DND-41 (cell line): ENCODE measurements at regions not wholly inside any gene's neighbourhood (a gene's known extent, or its start where the extent isn't known, plus 50 kb on each side); places are given as distances from the start of the nearest gene placed in this dataset.

Experiments used
- ATAC-seq: fragments of 200-7000 bp; cut with Tn5 transposase; 3 replicates; pipeline ENCODE4 v1.9.1; 2021; ENCODE audit warnings: low read depth; ENCODE audit not compliant: insufficient read depth
- DNase-seq: peaks from one replicate; pipeline ENCODE4 v3.0.0-alpha.2; 2020
- H2AFZ ChIP-seq: 2 replicates; pipeline ENCODE4 v1.6.0; 2012; ENCODE audit warnings: low read depth, low read length
- H3K27ac ChIP-seq: 2 replicates; pipeline ENCODE4 v1.5.1; 2012; ENCODE audit warnings: low read length, inconsistent platforms
- H3K27me3 ChIP-seq: fragments of 200-600 bp; sonication (generic); 2 replicates; pipeline ENCODE4 v1.6.0; 2012; ENCODE audit warnings: low read length, mild to moderate bottlenecking, inconsistent platforms; ENCODE audit not compliant: insufficient read depth, poor library complexity
- H3K36me3 ChIP-seq: 2 replicates; pipeline ENCODE4 v1.5.1; 2012; ENCODE audit warnings: low read length, inconsistent platforms; ENCODE audit not compliant: insufficient read depth
- H3K4me1 ChIP-seq: 2 replicates; pipeline ENCODE4 v1.5.1; 2012; ENCODE audit warnings: mild to moderate bottlenecking, low read length; ENCODE audit not compliant: insufficient read depth
- H3K4me2 ChIP-seq: 2 replicates; pipeline ENCODE4 v1.6.0; 2012; ENCODE audit warnings: mild to moderate bottlenecking, moderate library complexity, low read length, inconsistent platforms; ENCODE audit not compliant: insufficient read depth
- H3K4me3 ChIP-seq, 2 experiments: fragments of 200-600 bp in 1 of 2; shearing (Covaris generic) in 1 of 2; 2 replicates each; pipeline ENCODE4 v1.5.1; 2012 to 2016; ENCODE audit warnings: inconsistent platforms in 2 of 2, low read length in 2 of 2, mild to moderate bottlenecking in 2 of 2, low read depth in 1 of 2, moderate library complexity in 1 of 2
- H3K79me2 ChIP-seq: 2 replicates; pipeline ENCODE4 v1.6.0; 2012; ENCODE audit warnings: low read length, inconsistent platforms; ENCODE audit not compliant: insufficient read depth
- H3K9ac ChIP-seq: 2 replicates; pipeline ENCODE4 v1.6.0; 2012; ENCODE audit warnings: low read depth, mild to moderate bottlenecking, inconsistent platforms, low read length, moderate library complexity
- H3K9me3 ChIP-seq: 2 replicates; pipeline ENCODE4 v1.5.1; 2012; ENCODE audit warnings: low read length, moderate library complexity, mild to moderate bottlenecking, inconsistent platforms; ENCODE audit not compliant: insufficient read depth, severe bottlenecking
- H4K20me1 ChIP-seq: 2 replicates; pipeline ENCODE4 v1.6.0; 2012; ENCODE audit warnings: low read length; ENCODE audit not compliant: insufficient read depth
- EZH2 ChIP-seq: IDR thresholded peaks from 3 replicates; pipeline ENCODE4 v1.6.1; 2012; ENCODE audit warnings: borderline replicate concordance, low read depth, mild to moderate bottlenecking, moderate library complexity, low read length, inconsistent platforms; ENCODE audit not compliant: severe bottlenecking
- TF ChIP-seq, protein P1 (sequence below): IDR thresholded peaks from 2 replicates; pipeline ENCODE4 v1.5.1; 2012; ENCODE audit warnings: borderline replicate concordance, low read length, moderate library complexity, mild to moderate bottlenecking; ENCODE audit not compliant: poor library complexity, severe bottlenecking; ENCODE audit errors: extremely low read depth

DNA sequence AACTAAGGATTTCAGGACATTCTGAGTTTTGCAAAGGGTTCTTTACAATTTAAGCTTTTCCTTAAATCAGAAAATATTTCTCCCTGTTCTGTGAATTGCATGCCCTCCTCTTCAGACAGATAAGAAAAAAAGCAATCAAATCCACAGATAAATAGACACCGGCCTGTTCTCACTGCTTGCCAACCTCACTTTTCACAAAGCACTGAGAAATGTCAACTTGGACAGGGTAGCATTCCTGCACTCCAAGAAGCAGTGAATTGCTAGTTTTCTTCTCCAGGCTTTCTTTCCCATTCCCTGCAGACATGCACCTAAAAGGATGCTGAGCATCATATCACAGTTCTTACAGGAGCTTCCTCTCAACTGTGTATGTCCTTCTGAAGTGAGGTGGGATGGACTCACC, 226.0 kb downstream of the CHRM3 start:
- Histone ChIP-seq H3K4me1 (no peaks in the 10 kb centered on the region), H3K79me2 (no peaks in the 10 kb centered on the region), H3K27ac (no peak overlapping the region), H3K9ac (no peak overlapping the region), H3K36me3 (no peaks in the 10 kb centered on the region), H3K4me3 (no peak overlapping the region), H3K9me3 (no peaks in the 10 kb centered on the region), H3K4me2 (no peak overlapping the region), H4K20me1 (no peaks in the 10 kb centered on the region), H2AFZ (no peak overlapping the region), H3K27me3 (no peaks in the 10 kb centered on the region)
- TF ChIP-seq EZH2: no peak
- TF ChIP-seq, protein P1, sequence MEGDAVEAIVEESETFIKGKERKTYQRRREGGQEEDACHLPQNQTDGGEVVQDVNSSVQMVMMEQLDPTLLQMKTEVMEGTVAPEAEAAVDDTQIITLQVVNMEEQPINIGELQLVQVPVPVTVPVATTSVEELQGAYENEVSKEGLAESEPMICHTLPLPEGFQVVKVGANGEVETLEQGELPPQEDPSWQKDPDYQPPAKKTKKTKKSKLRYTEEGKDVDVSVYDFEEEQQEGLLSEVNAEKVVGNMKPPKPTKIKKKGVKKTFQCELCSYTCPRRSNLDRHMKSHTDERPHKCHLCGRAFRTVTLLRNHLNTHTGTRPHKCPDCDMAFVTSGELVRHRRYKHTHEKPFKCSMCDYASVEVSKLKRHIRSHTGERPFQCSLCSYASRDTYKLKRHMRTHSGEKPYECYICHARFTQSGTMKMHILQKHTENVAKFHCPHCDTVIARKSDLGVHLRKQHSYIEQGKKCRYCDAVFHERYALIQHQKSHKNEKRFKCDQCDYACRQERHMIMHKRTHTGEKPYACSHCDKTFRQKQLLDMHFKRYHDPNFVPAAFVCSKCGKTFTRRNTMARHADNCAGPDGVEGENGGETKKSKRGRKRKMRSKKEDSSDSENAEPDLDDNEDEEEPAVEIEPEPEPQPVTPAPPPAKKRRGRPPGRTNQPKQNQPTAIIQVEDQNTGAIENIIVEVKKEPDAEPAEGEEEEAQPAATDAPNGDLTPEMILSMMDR: no peak
- DNase-seq: no peak
- ATAC-seq: no peak

- no peak overlapping the region for H3K4me2 ChIP-seq
- no peaks in the 10 kb centered on the region for H3K36me3 ChIP-seq
- no peaks in the 10 kb centered on the region for H4K20me1 ChIP-seq
- H3K4me1 ChIP-seq: no peaks in the 10 kb centered on the region
- no peaks in the 10 kb centered on the region for H3K9me3 ChIP-seq
- no peaks in the 10 kb centered on the region for H3K79me2 ChIP-seq
- no peak overlapping the region for H3K27ac ChIP-seq
- H3K27me3 ChIP-seq: no peaks in the 10 kb centered on the region
- H2AFZ ChIP-seq: no peak overlapping the region
- H3K9ac ChIP-seq: no peak overlapping the region
- no peak for DNase-seq
- no peak for ATAC-seq
- no peak overlapping the region for H3K4me3 ChIP-seq
- TF ChIP-seq, protein P1: no peak
- no peak for TF ChIP-seq EZH2
Observed at GRCh38 chr1:239616673-239617072, 230.3 kb downstream of the CHRM3 start.

DNA sequence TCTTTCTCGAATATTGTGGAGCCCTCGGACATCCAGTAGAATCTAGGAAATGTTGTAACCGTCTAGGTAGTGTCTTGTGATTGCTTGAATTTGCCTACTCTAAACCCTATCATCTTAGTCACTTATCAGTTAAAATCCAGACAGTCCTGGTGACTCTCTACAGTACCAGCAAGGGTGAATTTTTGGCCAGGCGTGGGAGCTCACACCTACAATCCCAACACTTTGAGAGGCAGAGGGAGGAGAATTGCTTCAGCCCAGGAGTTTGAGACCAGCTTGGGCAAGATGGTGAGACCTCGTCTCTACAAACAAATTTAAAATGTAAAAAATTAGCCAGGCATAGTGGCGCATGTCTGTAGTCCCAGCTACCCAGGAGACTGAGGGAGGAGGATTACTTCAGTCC, 230.9 kb downstream of the CHRM3 start:
- H3K4me3 ChIP-seq: no peak overlapping the region
- H3K36me3 ChIP-seq: no peaks in the 10 kb centered on the region
- no peak for DNase-seq
- no peaks in the 10 kb centered on the region for H4K20me1 ChIP-seq
- no peak overlapping the region for H3K4me2 ChIP-seq
- H3K9ac ChIP-seq: no peak overlapping the region
- no peak for ATAC-seq
- no peak overlapping the region for H2AFZ ChIP-seq
- H3K27ac ChIP-seq: no peak overlapping the region
- no peaks in the 10 kb centered on the region for H3K4me1 ChIP-seq
- no peak for TF ChIP-seq EZH2
- TF ChIP-seq, protein P1: no peak
- no peaks in the 10 kb centered on the region for H3K9me3 ChIP-seq
- no peaks in the 10 kb centered on the region for H3K27me3 ChIP-seq
- no peaks in the 10 kb centered on the region for H3K79me2 ChIP-seq

DNA sequence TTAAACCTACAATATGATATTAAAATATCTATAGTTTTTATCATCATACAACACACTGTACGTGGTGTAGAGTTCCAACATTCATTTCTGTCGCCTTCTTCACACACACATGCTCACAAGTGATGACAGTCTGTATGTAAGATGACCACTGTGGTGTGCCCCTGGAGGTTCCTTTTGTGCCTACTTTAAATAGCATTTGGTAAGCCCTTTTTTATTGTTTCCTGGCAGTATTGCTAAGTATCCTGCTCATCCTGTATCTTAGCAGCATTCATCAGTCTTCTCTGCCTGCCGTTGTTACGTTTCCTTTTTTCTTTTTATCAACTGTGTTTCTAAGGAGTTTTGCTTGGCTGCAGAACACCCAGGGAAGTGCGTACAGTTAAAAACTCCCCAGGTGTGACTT, 231.4 kb downstream of the CHRM3 start:
- Histone ChIP-seq H3K27me3 (no peaks in the 10 kb centered on the region), H3K9me3 (no peaks in the 10 kb centered on the region), H3K9ac (no peak overlapping the region), H2AFZ (no peak overlapping the region), H3K36me3 (no peaks in the 10 kb centered on the region), H4K20me1 (no peaks in the 10 kb centered on the region), H3K4me2 (no peak overlapping the region), H3K27ac (no peak overlapping the region), H3K4me1 (no peaks in the 10 kb centered on the region), H3K4me3 (no peak overlapping the region), H3K79me2 (no peaks in the 10 kb centered on the region)
- DNase-seq (no peak), ATAC-seq (no peak)
- TF ChIP-seq, protein P1: no peak
- no peak for TF ChIP-seq EZH2
